Vagina (tissue), 2 donors: ENCODE measurements at regions not wholly inside any gene's neighbourhood (a gene's known extent, or its start where the extent isn't known, plus 50 kb on each side); places are given as distances from the start of the nearest gene placed in this dataset.

Experiments
- CTCF ChIP-seq, 3 experiments: fragments of 450-650 bp in 2 of 3; fragments of 200-600 bp in 1 of 3; sonication (generic) in 1 of 3; IDR thresholded peaks; one replicate each; pipeline ENCODE4 v1.5.1; 2017 to 2019; ENCODE audit warnings: antibody characterized with exemption in 3 of 3, mild to moderate bottlenecking in 2 of 3, moderate library complexity in 2 of 3
- POLR2AphosphoS5 ChIP-seq, 2 donors: sonication (generic); formaldehyde crosslinking; IDR thresholded peaks; one replicate each; pipeline ENCODE4 v1.9.0; 2017; ENCODE audit warnings: antibody characterized with exemption in 2 of 2, mild to moderate bottlenecking in 2 of 2, low read depth in 1 of 2; ENCODE audit not compliant: insufficient read depth in 1 of 2

DNA sequence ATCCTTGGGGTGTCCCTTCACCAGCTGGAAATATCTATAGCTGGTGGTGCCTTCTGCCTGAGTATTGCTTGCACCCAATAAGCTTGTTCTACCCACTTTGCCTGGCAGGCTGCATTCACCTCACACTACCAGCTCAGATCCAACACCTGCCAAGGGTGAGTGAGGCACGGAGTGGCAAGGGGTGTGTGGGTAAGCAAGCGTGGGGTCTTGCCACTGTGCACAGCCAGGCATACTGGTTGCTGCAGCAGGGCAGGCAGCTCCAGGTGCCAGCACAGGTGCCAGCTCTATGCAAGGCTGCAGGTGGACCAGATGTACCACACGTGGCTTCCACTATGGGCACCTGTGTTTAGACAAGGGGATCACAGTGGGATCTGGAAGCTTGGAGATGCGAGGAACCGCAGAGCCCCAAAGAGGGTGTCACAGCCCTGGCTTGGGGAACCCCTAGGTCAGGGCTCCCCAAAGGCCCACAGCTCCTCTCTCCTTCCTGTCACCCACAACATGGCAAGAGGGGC is 167.7 kb upstream of the MRPS30 start:
- TF ChIP-seq CTCF (IDR thresholded peaks at IDR 0.05), result no peak
- no peak for TF ChIP-seq POLR2AphosphoS5 (IDR thresholded peaks at IDR 0.05; ENCODE audit: insufficient read depth in 1 of 2, low read depth in 1 of 2)
